HG03520 (cell line): ENCODE measurements at regions not wholly inside any gene's neighbourhood (a gene's known extent, or its start where the extent isn't known, plus 50 kb on each side); places are given as distances from the start of the nearest gene placed in this dataset.

ENCODE experiments used
- ATAC-seq: cut with Tn5 transposase; IDR thresholded peaks from one replicate; pipeline ENCODE4 v1.9.1; 2021; ENCODE audit warnings: mild to moderate bottlenecking, moderate library complexity; ENCODE audit not compliant: unreplicated experiment

GRCh38 chr2:45275242-45275805 is 266.1 kb upstream of the SIX2 start:
- no peak for ATAC-seq

GRCh38 chr2:45274250-45274926 is 265.1 kb upstream of the SIX2 start:
- no peak for ATAC-seq

GRCh38 chr2:45273412-45274249 is 264.4 kb upstream of the SIX2 start:
- no peak for ATAC-seq

GRCh38 chr2:45272549-45273265 is 263.5 kb upstream of the SIX2 start:
- ATAC-seq: no peak

GRCh38 chr2:45269149-45269793 is 260.0 kb upstream of the SIX2 start:
- ATAC-seq: no peak

- ATAC-seq: no peak
Observed at GRCh38 chr2:45268631-45269030, 259.4 kb upstream of the SIX2 start.

- no peak for ATAC-seq
Observed at GRCh38 chr2:45267062-45267792, 258.0 kb upstream of the SIX2 start.

GRCh38 chr2:45265336-45265735 is 256.1 kb upstream of the SIX2 start:
- no peak for ATAC-seq

- no peak for ATAC-seq
Observed at GRCh38 chr2:45264227-45265225, 255.3 kb upstream of the SIX2 start.

GRCh38 chr2:45263147-45263546 is 253.9 kb upstream of the SIX2 start:
- ATAC-seq: no peak

GRCh38 chr2:45261746-45262145 is 252.5 kb upstream of the SIX2 start:
- ATAC-seq: no peak

GRCh38 chr2:45260946-45261345 is 251.7 kb upstream of the SIX2 start:
- no peak for ATAC-seq

GRCh38 chr2:45259547-45260160 is 250.4 kb upstream of the SIX2 start:
- ATAC-seq: no peak

GRCh38 chr2:45259138-45259537 is 249.9 kb upstream of the SIX2 start:
- no peak for ATAC-seq

- ATAC-seq: no peak
Observed at GRCh38 chr2:45258311-45258710, 249.1 kb upstream of the SIX2 start.

- ATAC-seq: no peak
Observed at GRCh38 chr2:45257820-45258219, 248.6 kb upstream of the SIX2 start.

GRCh38 chr2:45256867-45257641 is 247.8 kb upstream of the SIX2 start:
- no peak for ATAC-seq
